GM19351 (cell line): ENCODE measurements at regions not wholly inside any gene's neighbourhood (a gene's known extent, or its start where the extent isn't known, plus 50 kb on each side); places are given as distances from the start of the nearest gene placed in this dataset.

Experiments
- ATAC-seq: cut with Tn5 transposase; IDR thresholded peaks from one replicate; pipeline ENCODE4 v1.9.1; 2021; ENCODE audit warnings: mild to moderate bottlenecking, moderate library complexity; ENCODE audit not compliant: unreplicated experiment

- no peak for ATAC-seq
Observed at GRCh38 chr7:41383596-41383995, 319.3 kb downstream of the INHBA start.

DNA sequence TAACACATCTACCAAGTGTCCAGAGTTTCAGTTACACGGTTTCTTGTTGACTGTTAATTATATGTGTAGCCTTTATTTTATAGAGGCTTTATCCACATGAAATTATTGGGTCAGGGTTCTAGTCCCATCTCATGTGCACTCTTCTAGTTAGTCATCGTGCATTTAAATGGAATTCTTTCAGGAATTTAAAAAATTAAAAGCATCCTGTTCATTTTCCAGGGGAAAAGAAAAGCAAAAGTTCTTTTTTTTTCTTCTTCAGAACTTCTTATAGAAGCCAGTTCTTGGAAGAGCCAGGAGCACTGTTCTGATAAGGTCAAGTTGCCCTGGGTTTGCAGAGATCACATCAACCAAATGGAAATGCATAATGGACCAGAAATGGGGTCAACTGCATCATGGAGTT lies 324.7 kb downstream of the INHBA start:
- ATAC-seq = no peak

GRCh38 chr7:41375582-41375981 lies 327.3 kb downstream of the INHBA start:
- ATAC-seq = no peak

DNA sequence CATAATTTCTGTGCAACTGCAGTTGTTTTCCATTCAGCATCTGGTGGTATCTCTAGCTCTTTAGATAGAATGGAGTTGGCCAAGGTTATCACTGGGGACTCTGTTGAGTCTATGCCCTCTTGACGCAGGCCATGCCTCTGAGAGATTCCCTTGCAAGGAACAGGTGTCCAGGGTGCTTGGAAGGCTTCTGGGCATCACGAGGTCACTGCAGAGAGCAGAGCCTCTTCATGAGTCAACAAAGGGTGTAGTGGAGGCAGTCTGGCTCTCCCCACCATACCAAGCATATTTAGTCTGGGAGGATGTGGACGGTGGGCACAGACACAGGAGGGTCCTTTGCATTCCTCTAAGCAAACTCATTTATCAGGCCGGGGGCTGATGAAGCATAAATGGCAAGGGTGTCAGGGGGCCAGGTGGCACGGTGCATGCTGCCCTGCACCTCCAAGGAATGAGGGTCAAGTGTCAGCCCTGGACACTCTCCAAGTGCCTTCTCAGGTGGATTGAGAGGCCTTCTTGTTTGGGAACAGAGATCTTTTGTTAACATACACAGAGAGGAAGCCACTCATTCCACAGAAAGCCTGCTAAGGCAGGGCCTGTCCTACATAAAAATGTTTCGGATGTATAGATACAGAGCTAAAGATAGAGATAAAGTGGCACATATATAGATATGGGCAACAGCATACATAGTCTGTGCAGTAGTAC lies 328.6 kb downstream of the INHBA start:
- ATAC-seq = no peak

DNA sequence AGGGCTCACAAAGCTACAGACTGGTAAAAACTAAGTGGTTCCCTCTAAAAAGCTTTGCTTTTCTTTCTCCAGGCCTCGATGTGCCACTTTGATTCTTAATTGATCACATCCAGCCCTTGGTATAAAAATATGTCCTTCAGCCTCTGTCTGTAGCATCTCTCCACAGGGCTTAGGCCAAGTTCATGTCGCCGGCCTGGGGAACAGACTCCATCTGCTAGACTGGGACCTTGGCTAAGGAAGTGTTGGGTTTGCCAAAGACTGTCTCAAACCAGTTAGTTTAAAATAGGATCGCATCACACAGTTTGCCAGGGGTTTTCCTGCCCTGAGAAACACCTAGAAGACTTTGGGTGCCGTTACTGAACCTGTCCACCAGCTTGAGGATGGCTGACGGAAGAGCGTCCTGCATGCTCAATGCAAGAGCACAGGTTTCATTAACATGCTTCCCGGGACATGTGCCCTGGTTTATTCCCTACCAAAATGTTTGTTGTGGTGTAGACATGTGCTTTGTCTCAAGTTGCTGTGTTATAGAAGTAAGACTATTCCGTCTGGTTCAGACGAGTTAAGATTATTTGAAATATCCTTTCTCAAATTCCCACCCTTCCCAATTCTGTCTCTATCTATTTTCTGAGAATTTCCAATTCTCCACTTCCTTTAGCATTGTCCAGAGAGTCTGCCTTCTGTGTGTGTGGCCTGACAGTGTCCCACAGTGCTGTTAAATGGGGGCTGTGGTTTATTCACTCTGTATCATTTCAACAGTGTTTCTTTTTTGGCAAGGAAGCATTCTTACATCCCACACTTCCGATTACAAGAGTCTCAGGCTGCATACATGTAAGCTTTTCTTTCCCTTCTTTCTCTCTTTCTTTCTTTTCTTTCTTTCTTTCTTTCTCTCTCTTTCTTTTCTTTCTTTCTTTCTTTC lies 334.7 kb downstream of the INHBA start:
- ATAC-seq = no peak

DNA sequence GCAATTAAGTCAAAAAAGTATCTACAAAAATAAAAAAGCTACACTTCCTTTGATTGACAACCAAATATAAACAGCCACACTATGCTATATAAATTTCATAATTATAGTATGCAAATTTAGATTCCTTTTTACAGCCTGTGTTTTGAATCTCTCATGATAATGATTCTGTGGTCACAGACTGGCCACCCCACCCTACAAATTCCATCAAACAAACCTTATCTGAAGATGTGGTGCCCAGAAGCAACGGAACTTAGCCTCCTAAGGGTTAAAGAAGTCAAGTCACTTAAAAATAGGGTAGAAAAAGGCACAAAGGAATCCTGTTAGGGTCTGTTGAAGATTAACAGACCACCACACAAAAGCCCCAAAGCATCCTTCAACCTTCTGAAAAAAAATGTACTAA lies 351.8 kb downstream of the INHBA start:
- no peak for ATAC-seq

DNA sequence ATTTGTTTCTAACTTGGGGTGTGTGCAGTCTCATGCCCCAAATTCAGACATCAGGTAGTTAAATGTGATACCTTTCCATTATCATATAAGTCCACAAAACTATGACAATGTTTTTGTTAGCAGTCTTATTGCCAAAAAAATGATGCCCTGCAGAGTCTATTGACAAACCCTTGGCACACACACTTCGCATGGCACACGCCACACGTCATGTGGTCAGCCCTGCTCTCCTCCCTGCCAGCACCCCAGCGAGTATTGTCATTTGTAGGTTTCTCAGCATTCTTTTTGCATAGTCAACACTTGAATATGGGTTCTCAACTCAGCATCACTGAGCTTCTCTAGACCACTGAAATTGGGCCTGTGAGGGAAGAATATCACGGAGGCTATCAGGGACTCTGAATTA lies 356.0 kb downstream of the INHBA start:
- ATAC-seq = no peak

DNA sequence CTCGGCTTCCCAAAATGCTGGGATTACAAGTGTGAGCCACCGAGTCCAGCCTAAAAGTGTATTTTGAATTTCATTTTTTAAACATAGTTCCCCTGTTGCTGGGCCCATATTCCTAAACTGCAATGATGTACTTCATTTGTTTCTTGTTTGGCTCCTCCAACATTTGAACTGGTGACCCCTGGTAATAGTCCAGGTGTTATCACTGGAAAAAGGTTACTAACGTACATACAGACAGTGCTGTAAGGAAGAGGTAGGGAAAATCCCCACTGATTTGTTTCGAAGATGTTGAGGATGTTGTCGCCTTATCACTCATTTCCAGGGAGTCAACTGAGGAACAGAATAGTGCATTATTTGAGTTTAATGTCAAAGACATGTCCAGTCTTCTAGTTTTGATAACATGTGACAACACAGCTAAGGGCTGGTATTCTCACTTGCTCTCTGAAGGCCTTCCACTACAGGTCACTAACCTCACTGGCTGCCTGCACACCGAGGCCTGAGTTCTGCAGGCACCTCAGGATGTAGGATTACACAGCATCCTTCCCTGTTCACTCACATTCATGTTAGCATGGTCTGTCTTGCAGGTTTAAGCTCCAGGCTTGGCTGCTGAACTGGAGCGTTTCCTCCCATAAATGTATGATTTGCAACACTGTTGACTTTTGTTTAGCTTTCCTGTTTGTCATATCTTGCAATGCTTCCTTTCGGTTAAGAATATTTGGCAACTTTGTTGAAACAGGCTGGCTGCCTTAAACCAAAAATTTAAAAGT lies 362.8 kb downstream of the INHBA start:
- no peak for ATAC-seq

DNA sequence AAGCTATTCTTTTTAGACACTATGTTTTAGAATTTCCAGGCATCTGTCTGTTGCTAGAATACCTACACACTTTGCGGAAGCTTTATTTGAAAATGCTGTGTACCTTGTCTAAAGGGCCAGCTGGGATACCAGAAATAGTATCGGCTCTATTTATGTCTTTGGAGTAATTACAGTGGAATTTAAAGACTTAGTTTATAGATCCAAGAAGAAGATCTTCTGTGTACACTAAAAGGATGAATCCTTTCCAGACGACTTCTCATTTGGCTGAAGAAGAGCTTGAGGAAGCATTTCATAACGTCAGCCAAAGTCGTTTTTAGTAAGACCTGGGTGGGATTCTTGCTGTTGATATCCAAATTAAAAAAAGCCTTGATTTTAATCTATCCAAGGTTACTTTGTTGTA lies 365.9 kb downstream of the INHBA start:
- ATAC-seq = no peak

- no peak for ATAC-seq
Observed at GRCh38 chr7:41336455-41336952, 366.4 kb downstream of the INHBA start.

DNA sequence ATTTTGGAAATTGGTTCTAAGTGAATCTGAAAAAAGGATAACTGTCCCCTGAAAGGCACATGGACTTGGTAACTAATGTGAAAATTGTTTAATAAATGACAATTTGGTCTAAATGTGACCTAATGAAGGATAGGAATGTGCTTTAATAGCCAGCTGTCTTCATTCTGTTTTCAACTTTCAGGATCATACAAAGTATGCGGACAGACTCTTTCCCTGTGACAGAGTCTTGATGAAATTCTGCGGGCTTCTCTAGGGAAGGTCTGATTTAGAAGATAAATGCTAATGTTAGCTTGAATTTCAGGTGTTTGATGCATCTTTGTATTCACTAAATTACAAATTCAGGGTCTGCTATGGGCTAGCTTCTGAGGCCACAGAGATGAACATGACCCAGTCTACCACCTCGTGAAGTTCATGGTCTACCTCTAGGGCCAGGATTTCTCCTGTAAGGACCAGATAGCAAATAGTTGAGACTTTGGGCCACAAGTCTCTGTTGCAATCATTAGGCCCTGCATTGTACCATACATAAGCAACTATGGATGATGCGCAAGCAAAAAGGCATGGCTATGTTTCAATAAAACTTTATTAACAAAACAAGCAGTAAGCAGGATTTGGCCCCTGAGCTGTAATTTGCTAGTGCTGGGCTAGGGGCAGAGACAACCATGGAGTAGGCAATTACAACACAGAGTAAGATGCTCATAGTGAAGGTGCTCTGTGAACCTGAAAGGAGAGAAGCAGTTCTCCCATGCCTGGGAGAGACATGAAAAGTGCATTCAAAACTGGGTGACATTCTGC lies 368.6 kb downstream of the INHBA start:
- no peak for ATAC-seq

GRCh38 chr7:41333511-41333910 lies 369.4 kb downstream of the INHBA start:
- no peak for ATAC-seq

GRCh38 chr7:41331194-41331593 lies 371.7 kb downstream of the INHBA start:
- no peak for ATAC-seq

GRCh38 chr7:41328544-41328943 lies 374.3 kb downstream of the INHBA start:
- no peak for ATAC-seq

- no peak for ATAC-seq
Observed at GRCh38 chr7:41328131-41328530, 374.8 kb downstream of the INHBA start.

DNA sequence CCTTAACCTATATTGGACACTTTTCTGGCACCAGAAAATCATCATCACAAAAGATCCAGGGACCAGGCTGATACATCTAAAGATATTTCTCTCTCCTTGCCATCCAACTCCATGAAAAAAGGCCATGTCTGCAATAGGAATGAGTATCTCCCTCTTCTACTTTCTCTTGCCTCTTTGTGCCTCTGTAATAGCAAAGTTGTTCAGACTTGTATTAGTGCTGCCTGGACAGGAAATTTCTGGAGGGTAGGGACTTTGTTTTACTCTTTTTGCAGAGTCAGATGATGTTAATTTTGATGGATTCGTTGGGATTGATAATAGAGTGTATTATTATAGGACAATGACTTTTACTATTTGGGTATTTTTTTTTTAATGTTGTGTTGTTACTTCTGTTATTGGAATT lies 376.3 kb downstream of the INHBA start:
- ATAC-seq = no peak

- ATAC-seq = no peak
Observed at GRCh38 chr7:41323806-41324205, 379.1 kb downstream of the INHBA start.

- no peak for ATAC-seq
Observed at GRCh38 chr7:41319581-41319980, 383.3 kb downstream of the INHBA start.

DNA sequence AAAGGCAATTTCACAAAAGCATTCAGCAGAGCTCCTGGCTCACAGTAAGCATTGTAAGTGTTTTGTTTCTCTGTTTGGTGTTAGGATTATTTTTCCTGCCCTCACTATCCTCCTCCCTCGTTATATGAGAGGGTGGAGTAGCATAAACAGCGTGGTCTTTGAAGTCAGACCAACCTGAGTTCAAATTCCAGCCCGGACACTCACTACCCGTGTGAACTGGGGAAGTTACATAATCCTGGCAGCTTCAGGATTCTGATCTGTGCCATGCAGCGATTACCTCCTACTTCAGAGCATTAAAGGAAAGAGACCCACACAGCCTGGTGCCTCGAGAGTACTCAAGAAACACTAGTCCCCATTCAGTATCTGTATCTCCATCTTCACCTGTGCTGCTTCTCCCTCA lies 386.5 kb downstream of the INHBA start:
- no peak for ATAC-seq

DNA sequence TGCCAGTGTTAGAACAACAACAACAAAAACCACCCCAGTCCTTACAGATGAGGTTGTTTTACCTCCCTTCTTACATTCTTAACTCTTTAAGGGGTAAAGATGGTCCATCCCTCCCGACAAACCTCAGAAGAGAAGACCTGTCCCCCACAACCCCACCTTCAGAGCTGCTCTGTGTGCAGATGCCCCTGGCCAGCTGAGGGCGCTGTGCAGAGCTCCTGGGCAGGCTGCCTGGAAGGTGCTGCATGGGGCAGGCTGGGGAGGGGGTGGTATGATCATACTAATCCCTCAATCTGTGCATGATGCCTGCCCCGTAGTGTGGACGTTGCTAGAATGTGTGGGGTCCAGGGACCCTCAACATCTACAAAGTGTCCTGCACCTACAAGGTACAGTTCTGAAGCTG lies 387.1 kb downstream of the INHBA start:
- no peak for ATAC-seq

- ATAC-seq = no peak
Observed at GRCh38 chr7:41313171-41313570, 389.7 kb downstream of the INHBA start.
